Brain microvascular endothelial cell (primary cell): ENCODE measurements at regions not wholly inside any gene's neighbourhood (a gene's known extent, or its start where the extent isn't known, plus 50 kb on each side); places are given as distances from the start of the nearest gene placed in this dataset.

ENCODE experiments used
- DNase-seq: peaks from one replicate; pipeline ENCODE4 v3.0.0-alpha.2; 2020
- H3K27ac ChIP-seq: fragments of 250-450 bp; sonication (Bioruptor Pico); 2 replicates; pipeline ENCODE4 v1.5.1; 2020; ENCODE audit warnings: mild to moderate bottlenecking, moderate library complexity
- H3K27me3 ChIP-seq: fragments of 250-450 bp; sonication (Bioruptor Pico); replicated peaks from 2 replicates; pipeline ENCODE4 v1.5.1; 2020; ENCODE audit warnings: mild to moderate bottlenecking
- H3K36me3 ChIP-seq: fragments of 250-450 bp; sonication (Bioruptor Pico); replicated peaks from 2 replicates; pipeline ENCODE4 v1.5.1; 2020; ENCODE audit warnings: mild to moderate bottlenecking
- H3K4me3 ChIP-seq: 2 replicates; pipeline ENCODE4 v1.5.1; 2011; ENCODE audit warnings: low read depth, mild to moderate bottlenecking, control low read depth, low read length, moderate library complexity
- in situ Hi-C: cut with HindIII; loops from 2 replicates; pipeline ENCODE4 v1.10.0; 2017; ENCODE audit warnings: low sequenced_read_pairs, low pct_ligation_motif_present
- TF ChIP-seq, protein P1 (sequence below): IDR thresholded peaks from 2 replicates; pipeline ENCODE4 v1.5.1; 2011; ENCODE audit warnings: low read depth, mild to moderate bottlenecking, moderate library complexity, low read length, control low read depth, inconsistent platforms; ENCODE audit errors: missing control alignments

DNA sequence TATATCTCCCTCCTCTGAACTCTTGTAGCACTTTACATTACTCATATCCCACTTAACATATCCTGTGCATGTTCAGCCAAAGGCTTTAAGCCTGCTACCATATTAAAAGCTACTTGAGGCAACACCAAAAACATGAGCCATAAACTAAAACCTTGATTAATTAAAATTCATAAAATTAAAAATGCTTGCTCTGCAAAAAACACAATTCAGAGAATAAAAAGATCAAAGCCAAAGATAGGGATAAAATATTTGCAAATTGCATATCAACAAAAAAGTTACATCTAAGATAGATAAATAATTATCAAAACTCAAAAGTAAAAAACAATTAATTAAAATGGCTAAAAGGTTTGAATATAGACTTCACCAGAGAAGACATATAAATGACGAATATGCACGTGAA lies 495.4 kb upstream of the PIK3C3 start:
- Histone ChIP-seq H3K27me3 (no peaks in the 10 kb centered on the region), H3K36me3 (no peaks in the 10 kb centered on the region), H3K27ac (no peak overlapping the region), H3K4me3 (no peak overlapping the region)
- DNase-seq, result no peak
- TF ChIP-seq, protein P1, sequence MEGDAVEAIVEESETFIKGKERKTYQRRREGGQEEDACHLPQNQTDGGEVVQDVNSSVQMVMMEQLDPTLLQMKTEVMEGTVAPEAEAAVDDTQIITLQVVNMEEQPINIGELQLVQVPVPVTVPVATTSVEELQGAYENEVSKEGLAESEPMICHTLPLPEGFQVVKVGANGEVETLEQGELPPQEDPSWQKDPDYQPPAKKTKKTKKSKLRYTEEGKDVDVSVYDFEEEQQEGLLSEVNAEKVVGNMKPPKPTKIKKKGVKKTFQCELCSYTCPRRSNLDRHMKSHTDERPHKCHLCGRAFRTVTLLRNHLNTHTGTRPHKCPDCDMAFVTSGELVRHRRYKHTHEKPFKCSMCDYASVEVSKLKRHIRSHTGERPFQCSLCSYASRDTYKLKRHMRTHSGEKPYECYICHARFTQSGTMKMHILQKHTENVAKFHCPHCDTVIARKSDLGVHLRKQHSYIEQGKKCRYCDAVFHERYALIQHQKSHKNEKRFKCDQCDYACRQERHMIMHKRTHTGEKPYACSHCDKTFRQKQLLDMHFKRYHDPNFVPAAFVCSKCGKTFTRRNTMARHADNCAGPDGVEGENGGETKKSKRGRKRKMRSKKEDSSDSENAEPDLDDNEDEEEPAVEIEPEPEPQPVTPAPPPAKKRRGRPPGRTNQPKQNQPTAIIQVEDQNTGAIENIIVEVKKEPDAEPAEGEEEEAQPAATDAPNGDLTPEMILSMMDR, result no peak
- in situ Hi-C loops, result no loop called here

GRCh38 chr18:41458376-41458775 lies 496.7 kb upstream of the PIK3C3 start:
- TF ChIP-seq, protein P1, result no peak
- no peaks in the 10 kb centered on the region for H3K36me3 ChIP-seq
- H3K27ac ChIP-seq, result no peak overlapping the region
- H3K4me3 ChIP-seq, result no peak overlapping the region
- in situ Hi-C loops, result no loop called here
- H3K27me3 ChIP-seq, result no peaks in the 10 kb centered on the region
- DNase-seq, result no peak

GRCh38 chr18:41457765-41458326 lies 497.2 kb upstream of the PIK3C3 start:
- DNase-seq, result no peak
- in situ Hi-C loops, result no loop called here
- Histone ChIP-seq H3K27ac (no peak overlapping the region), H3K27me3 (no peaks in the 10 kb centered on the region), H3K4me3 (no peak overlapping the region), H3K36me3 (no peaks in the 10 kb centered on the region)
- TF ChIP-seq, protein P1, result no peak

DNA sequence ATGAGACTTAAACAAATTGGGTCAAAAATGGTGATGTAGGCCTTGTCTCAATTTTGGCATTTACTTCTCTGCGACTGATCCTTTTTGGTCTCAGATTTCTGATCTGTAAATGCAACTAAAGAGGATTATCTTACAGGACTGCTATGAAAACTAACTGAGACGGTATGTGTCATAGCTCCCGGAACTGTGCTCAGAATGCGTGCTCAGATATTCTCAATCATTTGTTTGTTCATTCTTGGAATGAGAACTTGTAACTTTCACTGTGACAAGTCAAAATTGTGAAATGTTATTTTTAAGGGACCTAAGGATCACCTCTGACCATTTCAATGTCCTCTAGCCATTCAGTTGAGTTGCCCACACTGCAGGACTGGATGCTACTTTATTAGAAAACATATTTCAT lies 498.2 kb upstream of the PIK3C3 start:
- TF ChIP-seq, protein P1, result no peak
- no peaks in the 10 kb centered on the region for H3K27me3 ChIP-seq
- in situ Hi-C loops, result no loop called here
- H3K36me3 ChIP-seq, result no peaks in the 10 kb centered on the region
- no peak overlapping the region for H3K4me3 ChIP-seq
- DNase-seq, result no peak
- H3K27ac ChIP-seq, result no peak overlapping the region

DNA sequence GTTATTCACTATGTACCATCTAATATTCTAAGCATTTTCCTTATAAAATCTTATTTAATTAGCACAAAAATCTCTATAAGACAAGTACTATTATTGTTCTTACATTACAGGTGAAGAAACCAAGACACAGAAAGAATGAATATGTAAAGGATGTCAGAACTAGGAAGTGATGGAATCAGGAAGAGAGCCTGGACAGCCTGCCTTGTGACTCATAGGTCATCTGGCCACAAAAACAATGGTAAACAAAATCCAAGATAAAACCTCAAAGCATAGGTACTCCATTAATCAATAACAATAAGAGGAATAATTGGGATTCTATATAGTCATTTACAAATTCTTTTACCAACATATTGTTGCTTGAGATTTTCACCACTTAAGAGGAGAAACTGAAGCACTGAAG lies 505.4 kb upstream of the PIK3C3 start:
- in situ Hi-C loops, result no loop called here
- no peak for DNase-seq
- Histone ChIP-seq H3K27ac (no peak overlapping the region), H3K27me3 (no peaks in the 10 kb centered on the region), H3K4me3 (no peak overlapping the region), H3K36me3 (no peaks in the 10 kb centered on the region)
- TF ChIP-seq, protein P1, result no peak

GRCh38 chr18:41444943-41445342 lies 510.1 kb upstream of the PIK3C3 start:
- H3K4me3 ChIP-seq, result no peak overlapping the region
- H3K36me3 ChIP-seq, result no peaks in the 10 kb centered on the region
- TF ChIP-seq, protein P1, result no peak
- H3K27me3 ChIP-seq, result no peaks in the 10 kb centered on the region
- no peak for DNase-seq
- in situ Hi-C loops, result no loop called here
- no peak overlapping the region for H3K27ac ChIP-seq
